A549 (cell line): ENCODE measurements at regions not wholly inside any gene's neighbourhood (a gene's known extent, or its start where the extent isn't known, plus 50 kb on each side); places are given as distances from the start of the nearest gene placed in this dataset.

ENCODE experiments used
- ELK1 ChIP-seq: fragments of 150-350 bp; IDR thresholded peaks from 2 replicates; pipeline ENCODE4 v1.6.1; 2014; ENCODE audit warnings: low read depth, mild to moderate bottlenecking, low read length
- SMC3 ChIP-seq: fragments of >200 bp; sonication (Bioruptor Twin); formaldehyde crosslinking; IDR thresholded peaks from 3 replicates; pipeline ENCODE4 v1.6.1; 2018; ENCODE audit warnings: inconsistent platforms
- TF ChIP-seq, protein P1 (sequence below): fragments of 200-600 bp; sonication (generic); IDR thresholded peaks from 2 replicates; pipeline ENCODE4 v1.6.1; 2016; ENCODE audit warnings: antibody characterized with exemption, mild to moderate bottlenecking, moderate library complexity
- TF ChIP-seq, protein P2 (sequence below): fragments of >200 bp; sonication (Bioruptor Twin); formaldehyde crosslinking; IDR thresholded peaks from 3 replicates; pipeline ENCODE4 v1.5.1; 2016

- no peak for TF ChIP-seq ELK1
- TF ChIP-seq, protein P1, sequence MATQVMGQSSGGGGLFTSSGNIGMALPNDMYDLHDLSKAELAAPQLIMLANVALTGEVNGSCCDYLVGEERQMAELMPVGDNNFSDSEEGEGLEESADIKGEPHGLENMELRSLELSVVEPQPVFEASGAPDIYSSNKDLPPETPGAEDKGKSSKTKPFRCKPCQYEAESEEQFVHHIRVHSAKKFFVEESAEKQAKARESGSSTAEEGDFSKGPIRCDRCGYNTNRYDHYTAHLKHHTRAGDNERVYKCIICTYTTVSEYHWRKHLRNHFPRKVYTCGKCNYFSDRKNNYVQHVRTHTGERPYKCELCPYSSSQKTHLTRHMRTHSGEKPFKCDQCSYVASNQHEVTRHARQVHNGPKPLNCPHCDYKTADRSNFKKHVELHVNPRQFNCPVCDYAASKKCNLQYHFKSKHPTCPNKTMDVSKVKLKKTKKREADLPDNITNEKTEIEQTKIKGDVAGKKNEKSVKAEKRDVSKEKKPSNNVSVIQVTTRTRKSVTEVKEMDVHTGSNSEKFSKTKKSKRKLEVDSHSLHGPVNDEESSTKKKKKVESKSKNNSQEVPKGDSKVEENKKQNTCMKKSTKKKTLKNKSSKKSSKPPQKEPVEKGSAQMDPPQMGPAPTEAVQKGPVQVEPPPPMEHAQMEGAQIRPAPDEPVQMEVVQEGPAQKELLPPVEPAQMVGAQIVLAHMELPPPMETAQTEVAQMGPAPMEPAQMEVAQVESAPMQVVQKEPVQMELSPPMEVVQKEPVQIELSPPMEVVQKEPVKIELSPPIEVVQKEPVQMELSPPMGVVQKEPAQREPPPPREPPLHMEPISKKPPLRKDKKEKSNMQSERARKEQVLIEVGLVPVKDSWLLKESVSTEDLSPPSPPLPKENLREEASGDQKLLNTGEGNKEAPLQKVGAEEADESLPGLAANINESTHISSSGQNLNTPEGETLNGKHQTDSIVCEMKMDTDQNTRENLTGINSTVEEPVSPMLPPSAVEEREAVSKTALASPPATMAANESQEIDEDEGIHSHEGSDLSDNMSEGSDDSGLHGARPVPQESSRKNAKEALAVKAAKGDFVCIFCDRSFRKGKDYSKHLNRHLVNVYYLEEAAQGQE: no peak
- TF ChIP-seq, protein P2, sequence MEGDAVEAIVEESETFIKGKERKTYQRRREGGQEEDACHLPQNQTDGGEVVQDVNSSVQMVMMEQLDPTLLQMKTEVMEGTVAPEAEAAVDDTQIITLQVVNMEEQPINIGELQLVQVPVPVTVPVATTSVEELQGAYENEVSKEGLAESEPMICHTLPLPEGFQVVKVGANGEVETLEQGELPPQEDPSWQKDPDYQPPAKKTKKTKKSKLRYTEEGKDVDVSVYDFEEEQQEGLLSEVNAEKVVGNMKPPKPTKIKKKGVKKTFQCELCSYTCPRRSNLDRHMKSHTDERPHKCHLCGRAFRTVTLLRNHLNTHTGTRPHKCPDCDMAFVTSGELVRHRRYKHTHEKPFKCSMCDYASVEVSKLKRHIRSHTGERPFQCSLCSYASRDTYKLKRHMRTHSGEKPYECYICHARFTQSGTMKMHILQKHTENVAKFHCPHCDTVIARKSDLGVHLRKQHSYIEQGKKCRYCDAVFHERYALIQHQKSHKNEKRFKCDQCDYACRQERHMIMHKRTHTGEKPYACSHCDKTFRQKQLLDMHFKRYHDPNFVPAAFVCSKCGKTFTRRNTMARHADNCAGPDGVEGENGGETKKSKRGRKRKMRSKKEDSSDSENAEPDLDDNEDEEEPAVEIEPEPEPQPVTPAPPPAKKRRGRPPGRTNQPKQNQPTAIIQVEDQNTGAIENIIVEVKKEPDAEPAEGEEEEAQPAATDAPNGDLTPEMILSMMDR: no peak
- no peak for TF ChIP-seq SMC3
These were observed 366.4 kb upstream of the DYNLRB2 start for GRCh38 chr16:80174416-80174815.
